SK-N-SH (cell line): ENCODE measurements at regions not wholly inside any gene's neighbourhood (a gene's known extent, or its start where the extent isn't known, plus 50 kb on each side); places are given as distances from the start of the nearest gene placed in this dataset.

Experiments used
- CTCF ChIA-PET: fragments of 300-600, 350-600 bp; formaldehyde crosslinking; extraction: SDS; loops from one replicate; lab custom pipeline; 2021; lab: Yijun Ruan, JAX
- POLR2A ChIA-PET: fragments of 350-600 bp; sonication (Branson Sonifier 250); formaldehyde crosslinking; extraction: SDS; loops from one replicate; lab custom pipeline; 2020; ENCODE audit warnings: antibody characterized with exemption, inconsistent platforms; lab: Yijun Ruan, JAX
- DNase-seq: peaks from one replicate; pipeline ENCODE4 v3.0.0; 2012
- H2AFZ ChIP-seq: fragments of 200-600 bp; sonication (generic); 2 replicates; pipeline ENCODE4 v1.8.1; 2016; ENCODE audit warnings: antibody characterized with exemption, mild to moderate bottlenecking, low read depth
- H3F3A ChIP-seq: fragments of 200-600 bp; sonication (generic); replicated peaks from 2 replicates; pipeline ENCODE3; 2016; ENCODE audit warnings: antibody characterized with exemption, mild to moderate bottlenecking; ENCODE audit not compliant: insufficient read depth
- H3K27ac ChIP-seq, 2 experiments: fragments of 200-500 bp in 1 of 2; fragments of 200-600 bp in 1 of 2; sonication (Bioruptor generic) in 1 of 2; sonication (generic), shearing (Covaris generic) in 1 of 2; 2 replicates each; pipeline versions ENCODE4 v1.5.1 to v1.6.1; 2014 to 2016; ENCODE audit warnings: low read depth in 2 of 2, inconsistent platforms in 1 of 2, low read length in 1 of 2, mild to moderate bottlenecking in 1 of 2, mixed read lengths in 1 of 2
- H3K27me3 ChIP-seq: fragments of 200-600 bp; sonication (generic), shearing (Covaris generic); 2 replicates; pipeline ENCODE4 v1.6.1; 2016; ENCODE audit warnings: mixed run types; ENCODE audit not compliant: insufficient read depth
- H3K36me3 ChIP-seq, 2 experiments: fragments of 200-500 bp in 1 of 2; fragments of 200-600 bp in 1 of 2; sonication (Bioruptor generic) in 1 of 2; sonication (generic) in 1 of 2; replicated peaks in 1 of 2; 2 replicates each; pipeline versions ENCODE3 to v1.5.1; 2014 to 2016; ENCODE audit warnings: low read length in 1 of 2, mild to moderate bottlenecking in 1 of 2; ENCODE audit not compliant: insufficient read depth in 2 of 2, control insufficient read depth in 1 of 2
- H3K4me1 ChIP-seq, 2 experiments: fragments of 200-500 bp in 1 of 2; fragments of 200-600 bp in 1 of 2; sonication (Bioruptor generic) in 1 of 2; sonication (generic), shearing (Covaris generic) in 1 of 2; 2 replicates each; pipeline versions ENCODE4 v1.5.1 to v1.6.1; 2014 to 2016; ENCODE audit warnings: low read depth in 1 of 2, low read length in 1 of 2, mixed run types in 1 of 2; ENCODE audit not compliant: insufficient read depth in 2 of 2, control insufficient read depth in 1 of 2
- H3K4me2 ChIP-seq: fragments of 200-600 bp; sonication (generic), shearing (Covaris generic); 2 replicates; pipeline ENCODE4 v1.6.1; 2017; ENCODE audit warnings: mixed run types
- H3K4me3 ChIP-seq, 2 experiments: fragments of 200-500 bp in 1 of 2; fragments of 200-600 bp in 1 of 2; sonication (Bioruptor generic) in 1 of 2; sonication (generic), shearing (Covaris generic) in 1 of 2; 2 replicates each; pipeline versions ENCODE4 v1.5.1 to v1.8.1; 2014 to 2016; ENCODE audit warnings: low read depth in 2 of 2, inconsistent platforms in 1 of 2, low read length in 1 of 2, mild to moderate bottlenecking in 1 of 2, mixed read lengths in 1 of 2, moderate library complexity in 1 of 2
- H3K79me2 ChIP-seq: fragments of 200-600 bp; sonication (generic); 2 replicates; pipeline ENCODE4 v1.8.1; 2017; ENCODE audit warnings: mild to moderate bottlenecking; ENCODE audit not compliant: insufficient read depth
- H3K9ac ChIP-seq: fragments of 200-600 bp; sonication (generic); 2 replicates; pipeline ENCODE4 v1.6.1; 2017; ENCODE audit warnings: mixed run types
- H3K9me2 ChIP-seq: fragments of 200-600 bp; sonication (generic); 2 replicates; pipeline ENCODE4 v1.6.1; 2017; ENCODE audit warnings: mixed run types
- H3K9me3 ChIP-seq: fragments of 200-600 bp; sonication (generic); 2 replicates; pipeline ENCODE4 v1.6.1; 2017; ENCODE audit warnings: mixed run types, mild to moderate bottlenecking, moderate library complexity
- H4K20me1 ChIP-seq: fragments of 200-600 bp; sonication (generic); 2 replicates; pipeline ENCODE4 v1.6.1; 2017; ENCODE audit warnings: mild to moderate bottlenecking, mixed run types; ENCODE audit not compliant: insufficient read depth
- CHD2 ChIP-seq: fragments of 150-350 bp; IDR thresholded peaks from 2 replicates; pipeline ENCODE4 v1.6.1; 2018; ENCODE audit warnings: low read length; ENCODE audit not compliant: partially characterized antibody
- EP300 ChIP-seq, 2 experiments: IDR thresholded peaks; 2 replicates each; pipeline versions ENCODE4 v1.4.0 to v1.6.1; 2012; ENCODE audit warnings: borderline replicate concordance in 1 of 2, low read depth in 1 of 2, low read length in 1 of 2
- FOXM1 ChIP-seq: IDR thresholded peaks from 2 replicates; pipeline ENCODE4 v1.4.0; 2012; ENCODE audit warnings: low read depth, mild to moderate bottlenecking
- GABPA ChIP-seq: IDR thresholded peaks from 2 replicates; pipeline ENCODE4 v1.4.0; 2012; ENCODE audit warnings: low read depth, mild to moderate bottlenecking
- NFIC ChIP-seq: IDR thresholded peaks from 2 replicates; pipeline ENCODE4 v1.4.0; 2012; ENCODE audit warnings: borderline replicate concordance
- NRF1 ChIP-seq: IDR thresholded peaks from 2 replicates; pipeline ENCODE4 v1.6.1; 2012; ENCODE audit warnings: low read depth, mild to moderate bottlenecking, low read length
- POLR2AphosphoS5 ChIP-seq: IDR thresholded peaks from 2 replicates; pipeline ENCODE4 v1.6.1; 2012; ENCODE audit warnings: low read depth, low read length
- RAD21 ChIP-seq: IDR thresholded peaks from 2 replicates; pipeline ENCODE4 v1.6.1; 2012; ENCODE audit warnings: mild to moderate bottlenecking, low read length
- RCOR1 ChIP-seq: fragments of 150-350 bp; IDR thresholded peaks from 2 replicates; pipeline ENCODE4 v1.6.1; 2017; ENCODE audit warnings: antibody characterized with exemption, low read length
- TEAD4 ChIP-seq: IDR thresholded peaks from 2 replicates; pipeline ENCODE4 v1.4.0; 2012; ENCODE audit warnings: mild to moderate bottlenecking, borderline replicate concordance; ENCODE audit not compliant: insufficient read depth
- WGBS: methylation state at CpG from one replicate; pipeline ENCODE4 v1.1.6; 2017; ENCODE audit warnings: low lambda C conversion rate; 5-methylcytosine and 5-hydroxymethylcytosine counted together
- TF ChIP-seq, protein P1 (sequence below): fragments of 200-600 bp; sonication (generic); IDR thresholded peaks from 2 replicates; pipeline ENCODE4 v1.6.1; 2017; ENCODE audit warnings: antibody characterized with exemption, mild to moderate bottlenecking, moderate library complexity
- TF ChIP-seq, protein P2 (sequence below): IDR thresholded peaks from 2 replicates; pipeline ENCODE4 v1.4.0; 2012; ENCODE audit warnings: low read depth
- TF ChIP-seq, protein P3 (sequence below): fragments of 150-350 bp; IDR thresholded peaks from 2 replicates; pipeline ENCODE4 v1.6.1; 2017; ENCODE audit warnings: antibody characterized with exemption, low read length, low read depth, borderline replicate concordance
- TF ChIP-seq, protein P4 (sequence below): IDR thresholded peaks from 2 replicates; pipeline ENCODE4 v1.6.1; 2012; ENCODE audit warnings: mild to moderate bottlenecking, low read depth, low read length, moderate library complexity

DNA sequence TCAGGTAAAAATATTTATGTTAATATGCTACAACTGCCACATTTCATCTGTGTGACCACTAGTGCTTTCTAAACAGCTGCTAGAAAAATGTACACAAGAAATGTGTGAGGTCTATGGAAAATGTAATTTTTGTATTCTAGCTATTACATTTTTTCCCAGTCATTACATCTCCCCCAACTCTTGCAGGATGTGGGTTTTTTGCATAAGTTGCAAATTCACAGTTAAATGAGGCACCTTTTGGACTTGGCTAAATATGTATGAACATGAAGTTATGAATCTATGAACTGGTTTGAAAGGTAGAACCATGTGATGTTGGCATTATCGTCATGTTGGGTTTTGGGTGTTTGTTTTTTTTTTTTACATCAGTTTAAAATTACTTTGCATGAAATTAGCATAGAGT lies 590.4 kb upstream of the WWC1 start (continued):
- no peak for TF ChIP-seq NRF1
- TF ChIP-seq RCOR1: no peak
- TF ChIP-seq, protein P1, sequence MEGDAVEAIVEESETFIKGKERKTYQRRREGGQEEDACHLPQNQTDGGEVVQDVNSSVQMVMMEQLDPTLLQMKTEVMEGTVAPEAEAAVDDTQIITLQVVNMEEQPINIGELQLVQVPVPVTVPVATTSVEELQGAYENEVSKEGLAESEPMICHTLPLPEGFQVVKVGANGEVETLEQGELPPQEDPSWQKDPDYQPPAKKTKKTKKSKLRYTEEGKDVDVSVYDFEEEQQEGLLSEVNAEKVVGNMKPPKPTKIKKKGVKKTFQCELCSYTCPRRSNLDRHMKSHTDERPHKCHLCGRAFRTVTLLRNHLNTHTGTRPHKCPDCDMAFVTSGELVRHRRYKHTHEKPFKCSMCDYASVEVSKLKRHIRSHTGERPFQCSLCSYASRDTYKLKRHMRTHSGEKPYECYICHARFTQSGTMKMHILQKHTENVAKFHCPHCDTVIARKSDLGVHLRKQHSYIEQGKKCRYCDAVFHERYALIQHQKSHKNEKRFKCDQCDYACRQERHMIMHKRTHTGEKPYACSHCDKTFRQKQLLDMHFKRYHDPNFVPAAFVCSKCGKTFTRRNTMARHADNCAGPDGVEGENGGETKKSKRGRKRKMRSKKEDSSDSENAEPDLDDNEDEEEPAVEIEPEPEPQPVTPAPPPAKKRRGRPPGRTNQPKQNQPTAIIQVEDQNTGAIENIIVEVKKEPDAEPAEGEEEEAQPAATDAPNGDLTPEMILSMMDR: no peak

DNA sequence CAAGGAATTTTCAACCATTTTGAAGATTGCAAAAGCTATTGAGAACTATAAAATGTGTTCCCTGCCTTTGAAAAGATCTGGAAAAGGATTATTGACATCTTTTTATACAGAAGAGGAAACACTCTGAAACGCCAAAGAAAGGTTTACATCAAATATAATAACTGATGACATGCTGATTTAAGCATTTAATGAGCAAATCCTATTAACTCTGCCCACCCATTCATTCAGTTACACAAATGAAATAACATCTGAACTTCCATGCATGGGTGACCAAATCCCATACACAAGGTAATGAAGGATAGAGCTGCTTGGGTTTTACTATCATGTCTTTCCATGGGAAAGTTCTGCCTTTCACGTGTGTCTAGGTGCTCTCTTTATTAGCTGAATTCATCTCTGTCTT lies 589.4 kb upstream of the WWC1 start:
- WGBS: 53% methylated on average over 2 of the region's 2 CpGs

More for the DNA sequence above, 589.4 kb upstream of the WWC1 start:
- DNase-seq: peak; percentile 12
- H3K36me3 ChIP-seq: no peaks in the 10 kb centered on the region
- H3K9ac ChIP-seq: no peak overlapping the region
- H3K9me2 ChIP-seq: no peaks in the 10 kb centered on the region
- TF ChIP-seq, protein P2, sequence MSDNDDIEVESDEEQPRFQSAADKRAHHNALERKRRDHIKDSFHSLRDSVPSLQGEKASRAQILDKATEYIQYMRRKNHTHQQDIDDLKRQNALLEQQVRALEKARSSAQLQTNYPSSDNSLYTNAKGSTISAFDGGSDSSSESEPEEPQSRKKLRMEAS: no peak
- TF ChIP-seq NFIC (no peak), GABPA (no peak), FOXM1 (no peak), POLR2AphosphoS5 (no peak), CHD2 (no peak), NRF1 (no peak), TEAD4 (no peak), RAD21 (no peak), EP300 (IDR thresholded peaks at IDR 0.05; ENCODE audit: borderline replicate concordance in 1 of 2, low read depth in 1 of 2, low read length in 1 of 2) (no peak)
- TF ChIP-seq, protein P3, sequence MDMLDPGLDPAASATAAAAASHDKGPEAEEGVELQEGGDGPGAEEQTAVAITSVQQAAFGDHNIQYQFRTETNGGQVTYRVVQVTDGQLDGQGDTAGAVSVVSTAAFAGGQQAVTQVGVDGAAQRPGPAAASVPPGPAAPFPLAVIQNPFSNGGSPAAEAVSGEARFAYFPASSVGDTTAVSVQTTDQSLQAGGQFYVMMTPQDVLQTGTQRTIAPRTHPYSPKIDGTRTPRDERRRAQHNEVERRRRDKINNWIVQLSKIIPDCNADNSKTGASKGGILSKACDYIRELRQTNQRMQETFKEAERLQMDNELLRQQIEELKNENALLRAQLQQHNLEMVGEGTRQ: no peak
- TF ChIP-seq, protein P4, sequence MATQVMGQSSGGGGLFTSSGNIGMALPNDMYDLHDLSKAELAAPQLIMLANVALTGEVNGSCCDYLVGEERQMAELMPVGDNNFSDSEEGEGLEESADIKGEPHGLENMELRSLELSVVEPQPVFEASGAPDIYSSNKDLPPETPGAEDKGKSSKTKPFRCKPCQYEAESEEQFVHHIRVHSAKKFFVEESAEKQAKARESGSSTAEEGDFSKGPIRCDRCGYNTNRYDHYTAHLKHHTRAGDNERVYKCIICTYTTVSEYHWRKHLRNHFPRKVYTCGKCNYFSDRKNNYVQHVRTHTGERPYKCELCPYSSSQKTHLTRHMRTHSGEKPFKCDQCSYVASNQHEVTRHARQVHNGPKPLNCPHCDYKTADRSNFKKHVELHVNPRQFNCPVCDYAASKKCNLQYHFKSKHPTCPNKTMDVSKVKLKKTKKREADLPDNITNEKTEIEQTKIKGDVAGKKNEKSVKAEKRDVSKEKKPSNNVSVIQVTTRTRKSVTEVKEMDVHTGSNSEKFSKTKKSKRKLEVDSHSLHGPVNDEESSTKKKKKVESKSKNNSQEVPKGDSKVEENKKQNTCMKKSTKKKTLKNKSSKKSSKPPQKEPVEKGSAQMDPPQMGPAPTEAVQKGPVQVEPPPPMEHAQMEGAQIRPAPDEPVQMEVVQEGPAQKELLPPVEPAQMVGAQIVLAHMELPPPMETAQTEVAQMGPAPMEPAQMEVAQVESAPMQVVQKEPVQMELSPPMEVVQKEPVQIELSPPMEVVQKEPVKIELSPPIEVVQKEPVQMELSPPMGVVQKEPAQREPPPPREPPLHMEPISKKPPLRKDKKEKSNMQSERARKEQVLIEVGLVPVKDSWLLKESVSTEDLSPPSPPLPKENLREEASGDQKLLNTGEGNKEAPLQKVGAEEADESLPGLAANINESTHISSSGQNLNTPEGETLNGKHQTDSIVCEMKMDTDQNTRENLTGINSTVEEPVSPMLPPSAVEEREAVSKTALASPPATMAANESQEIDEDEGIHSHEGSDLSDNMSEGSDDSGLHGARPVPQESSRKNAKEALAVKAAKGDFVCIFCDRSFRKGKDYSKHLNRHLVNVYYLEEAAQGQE: no peak
- no peaks in the 10 kb centered on the region for H3K9me3 ChIP-seq
- H3K79me2 ChIP-seq: no peaks in the 10 kb centered on the region
- no peak overlapping the region for H3K4me3 ChIP-seq
- no peaks in the 10 kb centered on the region for H4K20me1 ChIP-seq
- H2AFZ ChIP-seq: peak overlapping the region; percentile 48; the same call in 1 of the 2 replicates
- H3K27me3 ChIP-seq: no peaks in the 10 kb centered on the region
- H3K4me2 ChIP-seq: no peak overlapping the region
- H3K4me1 ChIP-seq: peaks cover 0 to 31% of the 10 kb centered on the region in 2 experiments; a peak in 3 of 4 replicates
- H3K27ac ChIP-seq: no peak overlapping the region
- H3F3A ChIP-seq: peaks cover 20% of the 10 kb centered on the region
- POLR2A ChIA-PET: no interaction called here
- CTCF ChIA-PET: no interaction called here
